NB4 (cell line): ENCODE measurements at regions not wholly inside any gene's neighbourhood (a gene's known extent, or its start where the extent isn't known, plus 50 kb on each side); places are given as distances from the start of the nearest gene placed in this dataset.

Experiments
- POLR2A ChIP-seq: IDR thresholded peaks from 2 replicates; pipeline ENCODE4 v1.6.1; 2011; ENCODE audit warnings: mild to moderate bottlenecking; ENCODE audit not compliant: insufficient read length; ENCODE audit errors: extremely low read depth
- TF ChIP-seq, protein P1 (sequence below): IDR thresholded peaks from one replicate; pipeline ENCODE4 v1.5.1; 2012; ENCODE audit warnings: low read depth, low read length

DNA sequence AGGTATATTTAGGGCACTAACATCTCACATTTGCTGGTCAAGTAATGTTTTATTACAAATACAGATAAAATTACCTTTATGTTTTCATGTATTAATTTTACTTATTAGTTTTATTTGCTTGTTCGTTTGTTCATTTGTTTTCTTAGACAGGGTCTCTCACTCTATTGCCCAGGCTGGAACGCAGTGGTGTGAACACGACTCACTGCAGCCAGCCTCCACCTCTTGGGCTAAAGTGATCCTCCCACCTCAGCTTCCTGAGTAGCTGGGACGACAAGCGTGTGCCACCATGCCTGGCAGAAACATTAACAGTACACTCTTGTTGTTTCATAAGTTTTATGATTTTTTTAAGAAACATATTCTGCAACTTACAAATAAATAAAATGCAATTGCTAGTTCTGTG, 123.2 kb downstream of the ZNF608 start:
- no peak for TF ChIP-seq POLR2A
- TF ChIP-seq, protein P1, sequence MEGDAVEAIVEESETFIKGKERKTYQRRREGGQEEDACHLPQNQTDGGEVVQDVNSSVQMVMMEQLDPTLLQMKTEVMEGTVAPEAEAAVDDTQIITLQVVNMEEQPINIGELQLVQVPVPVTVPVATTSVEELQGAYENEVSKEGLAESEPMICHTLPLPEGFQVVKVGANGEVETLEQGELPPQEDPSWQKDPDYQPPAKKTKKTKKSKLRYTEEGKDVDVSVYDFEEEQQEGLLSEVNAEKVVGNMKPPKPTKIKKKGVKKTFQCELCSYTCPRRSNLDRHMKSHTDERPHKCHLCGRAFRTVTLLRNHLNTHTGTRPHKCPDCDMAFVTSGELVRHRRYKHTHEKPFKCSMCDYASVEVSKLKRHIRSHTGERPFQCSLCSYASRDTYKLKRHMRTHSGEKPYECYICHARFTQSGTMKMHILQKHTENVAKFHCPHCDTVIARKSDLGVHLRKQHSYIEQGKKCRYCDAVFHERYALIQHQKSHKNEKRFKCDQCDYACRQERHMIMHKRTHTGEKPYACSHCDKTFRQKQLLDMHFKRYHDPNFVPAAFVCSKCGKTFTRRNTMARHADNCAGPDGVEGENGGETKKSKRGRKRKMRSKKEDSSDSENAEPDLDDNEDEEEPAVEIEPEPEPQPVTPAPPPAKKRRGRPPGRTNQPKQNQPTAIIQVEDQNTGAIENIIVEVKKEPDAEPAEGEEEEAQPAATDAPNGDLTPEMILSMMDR: no peak
